ENCODE measurements at regions not wholly inside any gene's neighbourhood (a gene's known extent, or its start where the extent isn't known, plus 50 kb on each side); places are given as distances from the start of the nearest gene placed in this dataset.

GRCh38 chr20:20897145-20897544 lies 184.7 kb upstream of the RALGAPA2 start:
- H3K4me3 ChIP-seq (ENCODE audit: insufficient read depth in 1 of 2, low read depth in 1 of 2, low read length in 2 of 2), result no peak overlapping the region
- no peak overlapping the region for H3K18ac ChIP-seq (ENCODE audit: low read depth in 1 of 2, low read length in 2 of 2)
- no peak overlapping the region for H2AK5ac ChIP-seq (ENCODE audit: low read length, severe bottlenecking)
- H3K27me3 ChIP-seq (ENCODE audit: control insufficient read depth in 1 of 2, insufficient read depth in 1 of 2, low read length in 2 of 2), result no peaks in the 10 kb centered on the region
- no peak overlapping the region for H2AFZ ChIP-seq (ENCODE audit: low read depth, low read length)
- H3K23ac ChIP-seq (ENCODE audit: low read length in 2 of 2), result no peak overlapping the region
- H3K27ac ChIP-seq (ENCODE audit: low read length, poor library complexity, severe bottlenecking), result no peak overlapping the region
- H4K8ac ChIP-seq (ENCODE audit: low read length), result no peak overlapping the region
- H2BK15ac ChIP-seq (ENCODE audit: low read depth, poor library complexity, severe bottlenecking), result no peak overlapping the region
- no peaks in the 10 kb centered on the region for H3K9me3 ChIP-seq (ENCODE audit: control insufficient read depth, low read length)
- no peaks in the 10 kb centered on the region for H3K4me1 ChIP-seq (ENCODE audit: control insufficient read depth, insufficient read depth, low read depth, low read length)
- no peaks in the 10 kb centered on the region for H3K79me1 ChIP-seq (replicated peaks; ENCODE audit: low read length, poor library complexity, severe bottlenecking)
- no peak overlapping the region for H3K14ac ChIP-seq (ENCODE audit: low read length in 2 of 2)
- DNase-seq, result no peak
- no peak overlapping the region for H3K4me2 ChIP-seq (ENCODE audit: low read length, poor library complexity, severe bottlenecking)
- no peak overlapping the region for H3K9ac ChIP-seq (ENCODE audit: low read length)
- no peak overlapping the region for H4K91ac ChIP-seq (ENCODE audit: low read length)
- H2BK12ac ChIP-seq (ENCODE audit: low read length in 2 of 2), result no peak overlapping the region
- no peak overlapping the region for H2BK120ac ChIP-seq (ENCODE audit: low read depth, low read length)
- no peak overlapping the region for H2BK5ac ChIP-seq (ENCODE audit: low read depth, low read length, poor library complexity, severe bottlenecking)
- H3K36me3 ChIP-seq (ENCODE audit: control insufficient read depth in 1 of 2, insufficient read depth in 2 of 2, low read depth in 1 of 2, low read length in 2 of 2), result no peaks in the 10 kb centered on the region
- no peak overlapping the region for H3K4ac ChIP-seq (ENCODE audit: low read depth in 1 of 2, low read length in 2 of 2)

DNA sequence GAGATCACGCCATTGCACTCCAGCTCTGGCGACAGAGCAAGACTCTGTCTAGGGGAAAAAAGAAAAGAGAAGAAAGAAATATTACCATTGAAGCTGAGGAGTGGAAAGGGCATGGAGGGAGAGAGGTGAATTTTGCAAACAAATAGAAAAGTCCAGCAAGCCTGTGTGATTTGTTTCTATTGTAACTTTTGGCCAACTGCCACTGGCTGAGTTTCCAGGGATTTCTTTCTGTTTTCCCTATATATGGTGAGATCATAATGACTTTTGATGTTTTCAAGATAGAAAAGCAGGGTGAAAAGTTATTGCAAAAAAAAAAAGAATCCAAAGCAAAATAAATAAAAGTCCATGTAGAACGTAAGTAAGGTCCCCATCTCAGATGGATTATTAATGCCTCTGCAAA lies 184.2 kb upstream of the RALGAPA2 start:
- H3K9me3 ChIP-seq (ENCODE audit: control insufficient read depth, low read length), result no peaks in the 10 kb centered on the region
- H2BK120ac ChIP-seq (ENCODE audit: low read depth, low read length), result no peak overlapping the region
- no peak overlapping the region for H3K4me2 ChIP-seq (ENCODE audit: low read length, poor library complexity, severe bottlenecking)
- no peak overlapping the region for H2AK5ac ChIP-seq (ENCODE audit: low read length, severe bottlenecking)
- H2BK12ac ChIP-seq (ENCODE audit: low read length in 2 of 2), result no peak overlapping the region
- no peaks in the 10 kb centered on the region for H3K4me1 ChIP-seq (ENCODE audit: control insufficient read depth, insufficient read depth, low read depth, low read length)
- no peak overlapping the region for H3K4me3 ChIP-seq (ENCODE audit: insufficient read depth in 1 of 2, low read depth in 1 of 2, low read length in 2 of 2)
- no peaks in the 10 kb centered on the region for H3K36me3 ChIP-seq (ENCODE audit: control insufficient read depth in 1 of 2, insufficient read depth in 2 of 2, low read depth in 1 of 2, low read length in 2 of 2)
- no peak overlapping the region for H3K9ac ChIP-seq (ENCODE audit: low read length)
- no peaks in the 10 kb centered on the region for H3K79me1 ChIP-seq (replicated peaks; ENCODE audit: low read length, poor library complexity, severe bottlenecking)
- H2AFZ ChIP-seq (ENCODE audit: low read depth, low read length), result no peak overlapping the region
- H3K23ac ChIP-seq (ENCODE audit: low read length in 2 of 2), result no peak overlapping the region
- H3K27me3 ChIP-seq (ENCODE audit: control insufficient read depth in 1 of 2, insufficient read depth in 1 of 2, low read length in 2 of 2), result no peaks in the 10 kb centered on the region
- no peak overlapping the region for H2BK5ac ChIP-seq (ENCODE audit: low read depth, low read length, poor library complexity, severe bottlenecking)
- H3K14ac ChIP-seq (ENCODE audit: low read length in 2 of 2), result no peak overlapping the region
- WGBS, result 85% methylated on average over 3 of the region's 3 CpGs
- no peak for DNase-seq
- no peak overlapping the region for H4K91ac ChIP-seq (ENCODE audit: low read length)
- H2BK15ac ChIP-seq (ENCODE audit: low read depth, poor library complexity, severe bottlenecking), result no peak overlapping the region
- no peak overlapping the region for H3K18ac ChIP-seq (ENCODE audit: low read depth in 1 of 2, low read length in 2 of 2)
- no peak overlapping the region for H3K27ac ChIP-seq (ENCODE audit: low read length, poor library complexity, severe bottlenecking)
- H4K8ac ChIP-seq (ENCODE audit: low read length), result no peak overlapping the region
- H3K4ac ChIP-seq (ENCODE audit: low read depth in 1 of 2, low read length in 2 of 2), result no peak overlapping the region

DNA sequence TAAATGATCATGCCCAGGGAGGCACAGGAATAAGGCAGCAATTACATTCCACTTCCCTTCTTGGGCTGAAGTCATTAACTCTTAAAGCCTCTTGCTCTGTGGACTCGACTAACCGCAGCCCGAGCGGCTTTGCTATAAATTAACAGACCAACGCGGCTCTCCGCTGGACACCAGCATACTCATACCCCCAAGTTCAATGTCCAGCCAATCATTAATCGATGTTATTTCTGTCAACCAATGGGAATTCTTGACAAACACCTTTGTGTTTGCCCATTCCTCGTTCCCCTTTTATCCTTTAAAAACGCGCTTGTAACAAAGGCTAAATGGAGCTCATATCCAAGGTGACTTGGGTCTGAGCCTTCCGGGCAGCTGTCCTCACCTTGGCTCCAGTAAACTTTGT lies 183.1 kb upstream of the RALGAPA2 start:
- H3K36me3 ChIP-seq (ENCODE audit: control insufficient read depth in 1 of 2, insufficient read depth in 2 of 2, low read depth in 1 of 2, low read length in 2 of 2), result no peaks in the 10 kb centered on the region
- H3K27ac ChIP-seq (ENCODE audit: low read length, poor library complexity, severe bottlenecking), result no peak overlapping the region
- no peak overlapping the region for H2BK5ac ChIP-seq (ENCODE audit: low read depth, low read length, poor library complexity, severe bottlenecking)
- no peak overlapping the region for H2BK15ac ChIP-seq (ENCODE audit: low read depth, poor library complexity, severe bottlenecking)
- no peak overlapping the region for H2BK12ac ChIP-seq (ENCODE audit: low read length in 2 of 2)
- no peaks in the 10 kb centered on the region for H3K79me1 ChIP-seq (replicated peaks; ENCODE audit: low read length, poor library complexity, severe bottlenecking)
- no peak for DNase-seq
- no peak overlapping the region for H2BK120ac ChIP-seq (ENCODE audit: low read depth, low read length)
- no peaks in the 10 kb centered on the region for H3K4me1 ChIP-seq (ENCODE audit: control insufficient read depth, insufficient read depth, low read depth, low read length)
- no peak overlapping the region for H3K9ac ChIP-seq (ENCODE audit: low read length)
- H3K14ac ChIP-seq (ENCODE audit: low read length in 2 of 2), result no peak overlapping the region
- no peak overlapping the region for H3K4ac ChIP-seq (ENCODE audit: low read depth in 1 of 2, low read length in 2 of 2)
- no peak overlapping the region for H3K18ac ChIP-seq (ENCODE audit: low read depth in 1 of 2, low read length in 2 of 2)
- H4K91ac ChIP-seq (ENCODE audit: low read length), result no peak overlapping the region
- WGBS, result 91% methylated on average over 12 of the region's 12 CpGs
- H2AFZ ChIP-seq (ENCODE audit: low read depth, low read length), result no peak overlapping the region
- H3K23ac ChIP-seq (ENCODE audit: low read length in 2 of 2), result no peak overlapping the region
- H2AK5ac ChIP-seq (ENCODE audit: low read length, severe bottlenecking), result no peak overlapping the region
- no peaks in the 10 kb centered on the region for H3K27me3 ChIP-seq (ENCODE audit: control insufficient read depth in 1 of 2, insufficient read depth in 1 of 2, low read length in 2 of 2)
- H3K4me2 ChIP-seq (ENCODE audit: low read length, poor library complexity, severe bottlenecking), result no peak overlapping the region
- H4K8ac ChIP-seq (ENCODE audit: low read length), result no peak overlapping the region
- no peak overlapping the region for H3K4me3 ChIP-seq (ENCODE audit: insufficient read depth in 1 of 2, low read depth in 1 of 2, low read length in 2 of 2)
- no peaks in the 10 kb centered on the region for H3K9me3 ChIP-seq (ENCODE audit: control insufficient read depth, low read length)

GRCh38 chr20:20894753-20895152 lies 182.3 kb upstream of the RALGAPA2 start:
- H3K9me3 ChIP-seq (ENCODE audit: control insufficient read depth, low read length), result no peaks in the 10 kb centered on the region
- no peak overlapping the region for H2AK5ac ChIP-seq (ENCODE audit: low read length, severe bottlenecking)
- no peak overlapping the region for H2BK120ac ChIP-seq (ENCODE audit: low read depth, low read length)
- H3K4ac ChIP-seq (ENCODE audit: low read depth in 1 of 2, low read length in 2 of 2), result no peak overlapping the region
- H2BK12ac ChIP-seq (ENCODE audit: low read length in 2 of 2), result no peak overlapping the region
- no peak overlapping the region for H2BK15ac ChIP-seq (ENCODE audit: low read depth, poor library complexity, severe bottlenecking)
- H4K8ac ChIP-seq (ENCODE audit: low read length), result no peak overlapping the region
- H3K23ac ChIP-seq (ENCODE audit: low read length in 2 of 2), result no peak overlapping the region
- DNase-seq, result no peak
- no peaks in the 10 kb centered on the region for H3K27me3 ChIP-seq (ENCODE audit: control insufficient read depth in 1 of 2, insufficient read depth in 1 of 2, low read length in 2 of 2)
- H3K4me1 ChIP-seq (ENCODE audit: control insufficient read depth, insufficient read depth, low read depth, low read length), result no peaks in the 10 kb centered on the region
- no peak overlapping the region for H3K27ac ChIP-seq (ENCODE audit: low read length, poor library complexity, severe bottlenecking)
- 85% methylated on average over 13 of the region's 13 CpGs for WGBS
- no peaks in the 10 kb centered on the region for H3K79me1 ChIP-seq (replicated peaks; ENCODE audit: low read length, poor library complexity, severe bottlenecking)
- no peak overlapping the region for H3K4me3 ChIP-seq (ENCODE audit: insufficient read depth in 1 of 2, low read depth in 1 of 2, low read length in 2 of 2)
- H3K36me3 ChIP-seq (ENCODE audit: control insufficient read depth in 1 of 2, insufficient read depth in 2 of 2, low read depth in 1 of 2, low read length in 2 of 2), result no peaks in the 10 kb centered on the region
- H2AFZ ChIP-seq (ENCODE audit: low read depth, low read length), result no peak overlapping the region
- no peak overlapping the region for H3K4me2 ChIP-seq (ENCODE audit: low read length, poor library complexity, severe bottlenecking)
- H2BK5ac ChIP-seq (ENCODE audit: low read depth, low read length, poor library complexity, severe bottlenecking), result no peak overlapping the region
- H3K9ac ChIP-seq (ENCODE audit: low read length), result no peak overlapping the region
- H3K18ac ChIP-seq (ENCODE audit: low read depth in 1 of 2, low read length in 2 of 2), result no peak overlapping the region
- H3K14ac ChIP-seq (ENCODE audit: low read length in 2 of 2), result no peak overlapping the region
- no peak overlapping the region for H4K91ac ChIP-seq (ENCODE audit: low read length)

Data from mesenchymal stem cell (in vitro differentiated cells and primary cell).